GM18909 (cell line): ENCODE measurements at regions not wholly inside any gene's neighbourhood (a gene's known extent, or its start where the extent isn't known, plus 50 kb on each side); places are given as distances from the start of the nearest gene placed in this dataset.

Experiments used
- ATAC-seq: cut with Tn5 transposase; IDR thresholded peaks from one replicate; pipeline ENCODE4 v1.9.1; 2021; ENCODE audit warnings: mild to moderate bottlenecking; ENCODE audit not compliant: unreplicated experiment, poor library complexity

GRCh38 chr16:55146966-55147365, 177.0 kb upstream of the IRX6 start:
- no peak for ATAC-seq

- ATAC-seq: no peak
These were observed 176.6 kb upstream of the IRX6 start for GRCh38 chr16:55147396-55147795.

- ATAC-seq: no peak
These were observed 174.4 kb upstream of the IRX6 start for GRCh38 chr16:55149622-55150021.

GRCh38 chr16:55151561-55152305, 172.3 kb upstream of the IRX6 start:
- ATAC-seq: no peak

GRCh38 chr16:55152875-55153390, 171.1 kb upstream of the IRX6 start:
- no peak for ATAC-seq

GRCh38 chr16:55154262-55154661, 169.7 kb upstream of the IRX6 start:
- no peak for ATAC-seq

- no peak for ATAC-seq
These were observed 169.0 kb upstream of the IRX6 start for GRCh38 chr16:55154956-55155355.

- no peak for ATAC-seq
These were observed 168.2 kb upstream of the IRX6 start for GRCh38 chr16:55155815-55156214.

- ATAC-seq: no peak
These were observed 154.2 kb upstream of the IRX6 start for GRCh38 chr16:55169780-55170179.

- ATAC-seq: no peak
These were observed 152.8 kb upstream of the IRX6 start for GRCh38 chr16:55171241-55171640.

- ATAC-seq: no peak
These were observed 148.6 kb upstream of the IRX6 start for GRCh38 chr16:55175389-55175788.

- no peak for ATAC-seq
These were observed 147.1 kb upstream of the IRX6 start for GRCh38 chr16:55176901-55177300.

GRCh38 chr16:55179411-55179810, 144.6 kb upstream of the IRX6 start:
- no peak for ATAC-seq

GRCh38 chr16:55179852-55180585, 144.0 kb upstream of the IRX6 start:
- ATAC-seq: no peak

- ATAC-seq: no peak
These were observed 140.0 kb upstream of the IRX6 start for GRCh38 chr16:55184052-55184451.

- no peak for ATAC-seq
These were observed 139.4 kb upstream of the IRX6 start for GRCh38 chr16:55184619-55185018.

- no peak for ATAC-seq
These were observed 134.8 kb upstream of the IRX6 start for GRCh38 chr16:55189224-55189623.

- no peak for ATAC-seq
These were observed 134.0 kb upstream of the IRX6 start for GRCh38 chr16:55189682-55190636.

GRCh38 chr16:55192734-55193133, 131.3 kb upstream of the IRX6 start:
- no peak for ATAC-seq

GRCh38 chr16:55203570-55203969, 120.4 kb upstream of the IRX6 start:
- no peak for ATAC-seq

GRCh38 chr16:55204069-55204468, 119.9 kb upstream of the IRX6 start:
- ATAC-seq: no peak
